ENCODE measurements at regions not wholly inside any gene's neighbourhood (a gene's known extent, or its start where the extent isn't known, plus 50 kb on each side); places are given as distances from the start of the nearest gene placed in this dataset.

GRCh38 chr14:61226015-61226654, 55.0 kb downstream of the TMEM30B start:
- Mint-ChIP-seq H3K9me3 (no peaks in the 10 kb centered on the region), H3K36me3 (no peaks in the 10 kb centered on the region)

GRCh38 chr14:61225344-61225743, 55.8 kb downstream of the TMEM30B start:
- ATAC-seq (no peak), DNase-seq (ENCODE audit: low spot score in 2 of 2) (no peak)
- Mint-ChIP-seq H3K9me3 (no peaks in the 10 kb centered on the region), H3K36me3 (no peaks in the 10 kb centered on the region), H3K27ac (no peak overlapping the region)

More at GRCh38 chr14:61226015-61226654, 55.0 kb downstream of the TMEM30B start:
- ATAC-seq, result no peak
- H3K27ac Mint-ChIP-seq, result no peak overlapping the region
- DNase-seq (ENCODE audit: low spot score in 2 of 2), result no peak

DNA sequence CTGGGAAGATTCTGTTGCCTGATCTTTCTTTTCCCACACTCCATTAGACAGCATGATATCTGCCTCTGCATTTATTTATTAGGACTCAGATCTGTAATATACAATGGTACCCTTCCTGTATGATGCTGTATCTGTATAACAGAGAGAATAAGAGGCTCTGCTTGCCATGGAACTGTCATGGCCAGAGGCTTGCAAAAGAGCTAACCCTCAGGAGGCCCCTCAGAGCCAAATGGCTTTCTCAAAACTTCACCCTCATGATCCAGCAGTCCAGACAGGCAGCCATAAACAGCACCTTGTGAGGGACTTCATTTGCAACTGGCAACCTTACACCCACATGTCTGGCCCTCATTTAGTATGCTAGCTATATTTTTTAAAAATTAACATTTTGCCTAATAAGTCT, 57.6 kb downstream of the TMEM30B start:
- no peak for DNase-seq (ENCODE audit: low spot score in 2 of 2)
- Mint-ChIP-seq H3K27ac (no peak overlapping the region), H3K9me3 (no peaks in the 10 kb centered on the region), H3K36me3 (no peaks in the 10 kb centered on the region)
- no peak for ATAC-seq

DNA sequence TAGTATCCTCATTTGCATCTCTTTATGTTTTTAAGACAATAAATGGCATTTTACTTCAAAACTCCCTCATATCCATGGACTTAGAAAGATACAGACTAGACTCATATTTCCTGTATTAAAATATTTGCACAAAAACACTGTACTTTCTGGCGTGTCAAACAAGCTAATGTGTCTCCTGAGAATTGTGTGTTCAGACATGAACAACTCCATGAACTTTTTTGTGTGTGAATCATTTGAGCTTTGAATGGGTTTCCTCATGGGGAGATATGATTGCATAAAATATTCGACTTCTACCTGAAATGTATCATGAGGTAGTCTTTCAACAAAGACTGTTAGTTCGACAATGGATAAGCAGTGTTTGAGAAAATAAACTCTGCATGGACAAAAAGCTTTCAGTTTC, 58.8 kb downstream of the TMEM30B start:
- Mint-ChIP-seq H3K27ac (no peak overlapping the region), H3K9me3 (no peaks in the 10 kb centered on the region), H3K36me3 (no peaks in the 10 kb centered on the region)
- DNase-seq (ENCODE audit: low spot score in 2 of 2), result no peak
- ATAC-seq, result no peak

GRCh38 chr14:61221906-61222305, 59.2 kb downstream of the TMEM30B start:
- no peaks in the 10 kb centered on the region for H3K36me3 Mint-ChIP-seq
- no peak overlapping the region for H3K27ac Mint-ChIP-seq
- H3K9me3 Mint-ChIP-seq, result no peaks in the 10 kb centered on the region
- DNase-seq (ENCODE audit: low spot score in 2 of 2) (no peak), ATAC-seq (no peak)

DNA sequence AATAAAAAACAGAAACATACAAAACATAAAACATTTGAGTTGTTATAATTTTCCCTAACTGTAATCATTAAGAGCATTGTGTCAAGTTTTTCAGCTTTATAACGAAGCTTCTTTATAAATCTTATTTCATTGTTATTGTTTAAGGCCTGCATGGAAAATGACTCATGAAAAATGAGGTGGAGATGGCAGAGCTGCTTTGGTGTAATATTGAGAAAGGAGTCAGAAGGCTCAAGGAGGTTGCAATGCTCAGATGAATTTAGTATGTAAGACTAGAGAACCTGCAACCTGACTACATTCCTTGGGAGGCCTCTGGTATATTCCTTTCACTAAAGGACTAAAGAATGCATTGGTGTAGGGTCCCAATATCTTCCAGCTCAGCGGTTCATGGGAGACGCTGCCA, 61.5 kb downstream of the TMEM30B start:
- no peaks in the 10 kb centered on the region for H3K36me3 Mint-ChIP-seq
- no peaks in the 10 kb centered on the region for H3K9me3 Mint-ChIP-seq
- H3K27ac Mint-ChIP-seq, result no peak overlapping the region
- no peak for ATAC-seq
- no peak for DNase-seq (ENCODE audit: low spot score in 2 of 2)

DNA sequence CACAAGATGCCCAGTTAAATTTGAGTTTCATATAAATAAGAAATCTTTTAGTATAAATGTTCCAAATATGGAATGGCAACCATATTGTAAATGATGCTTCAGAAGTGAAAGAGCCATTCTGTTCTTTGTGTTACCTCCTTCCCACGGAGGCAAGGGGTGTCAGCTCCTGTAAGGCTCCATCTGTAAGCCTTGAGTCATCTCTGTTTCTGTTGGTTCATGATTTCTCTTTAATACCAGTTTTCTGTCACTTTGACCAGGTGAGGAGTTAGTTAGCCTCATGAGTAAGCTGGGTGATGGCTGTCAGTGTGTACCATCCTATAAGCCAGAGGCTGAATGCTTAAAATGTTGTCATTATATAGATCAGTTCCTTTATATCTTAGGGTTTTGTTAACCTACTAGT, 61.9 kb downstream of the TMEM30B start:
- no peaks in the 10 kb centered on the region for H3K36me3 Mint-ChIP-seq
- DNase-seq (ENCODE audit: low spot score in 2 of 2) (no peak), ATAC-seq (peak; percentile 26 to 56)
- no peaks in the 10 kb centered on the region for H3K9me3 Mint-ChIP-seq
- H3K27ac Mint-ChIP-seq, result no peak overlapping the region

DNA sequence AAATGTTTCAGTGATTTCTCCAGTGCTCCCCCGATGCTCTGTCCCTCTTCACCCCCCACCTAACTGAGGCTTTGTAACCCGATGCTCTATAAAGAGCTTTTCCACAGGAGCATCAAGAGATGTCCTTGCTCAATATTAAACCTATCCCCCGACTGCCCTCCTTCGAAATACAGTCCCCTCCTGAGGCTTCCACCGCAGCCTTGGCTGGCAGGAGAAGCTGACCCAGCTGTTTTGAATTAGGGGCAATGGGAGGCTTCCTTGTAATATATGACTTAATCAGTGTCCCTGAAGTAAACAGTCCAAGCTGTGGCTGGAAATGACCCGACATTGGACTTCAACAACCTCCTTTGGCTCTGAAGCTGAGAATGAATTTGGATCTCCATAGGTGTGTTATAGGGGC, 62.4 kb downstream of the TMEM30B start:
- Mint-ChIP-seq H3K9me3 (no peaks in the 10 kb centered on the region), H3K27ac (no peak overlapping the region), H3K36me3 (no peaks in the 10 kb centered on the region)
- ATAC-seq, result no peak
- no peak for DNase-seq (ENCODE audit: low spot score in 2 of 2)

- H3K27ac Mint-ChIP-seq, result no peak overlapping the region
- ATAC-seq (no peak), DNase-seq (ENCODE audit: low spot score in 2 of 2) (no peak)
- no peaks in the 10 kb centered on the region for H3K36me3 Mint-ChIP-seq
- H3K9me3 Mint-ChIP-seq, result no peaks in the 10 kb centered on the region
These were observed 63.0 kb downstream of the TMEM30B start for GRCh38 chr14:61218157-61218556.

DNA sequence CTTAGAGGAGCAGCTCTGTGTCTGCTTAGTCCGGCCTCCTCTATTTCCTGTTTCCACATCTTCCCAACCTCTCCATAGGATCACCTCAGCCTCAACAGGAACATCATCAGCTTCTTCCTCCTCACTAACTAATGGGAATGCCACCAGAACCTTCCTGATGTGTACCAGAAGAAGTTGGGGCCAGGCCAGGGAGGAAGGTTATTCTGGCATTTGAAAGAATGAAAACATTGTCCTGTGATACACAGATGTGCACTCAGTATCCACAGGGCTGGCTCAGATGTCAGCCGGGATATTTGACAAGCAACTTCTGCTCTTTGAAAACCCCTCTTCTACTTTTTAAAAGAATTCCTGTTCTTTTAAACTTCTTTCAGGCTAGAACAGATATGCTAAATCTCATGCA, 63.6 kb downstream of the TMEM30B start:
- DNase-seq (ENCODE audit: low spot score in 2 of 2) (no peak), ATAC-seq (no peak)
- no peaks in the 10 kb centered on the region for H3K36me3 Mint-ChIP-seq
- no peak overlapping the region for H3K27ac Mint-ChIP-seq
- no peaks in the 10 kb centered on the region for H3K9me3 Mint-ChIP-seq

GRCh38 chr14:61215222-61216020, 65.7 kb downstream of the TMEM30B start:
- H3K27ac Mint-ChIP-seq, result no peak overlapping the region
- H3K9me3 Mint-ChIP-seq, result no peaks in the 10 kb centered on the region
- ATAC-seq (no peak), DNase-seq (ENCODE audit: low spot score in 2 of 2) (no peak)
- no peaks in the 10 kb centered on the region for H3K36me3 Mint-ChIP-seq

DNA sequence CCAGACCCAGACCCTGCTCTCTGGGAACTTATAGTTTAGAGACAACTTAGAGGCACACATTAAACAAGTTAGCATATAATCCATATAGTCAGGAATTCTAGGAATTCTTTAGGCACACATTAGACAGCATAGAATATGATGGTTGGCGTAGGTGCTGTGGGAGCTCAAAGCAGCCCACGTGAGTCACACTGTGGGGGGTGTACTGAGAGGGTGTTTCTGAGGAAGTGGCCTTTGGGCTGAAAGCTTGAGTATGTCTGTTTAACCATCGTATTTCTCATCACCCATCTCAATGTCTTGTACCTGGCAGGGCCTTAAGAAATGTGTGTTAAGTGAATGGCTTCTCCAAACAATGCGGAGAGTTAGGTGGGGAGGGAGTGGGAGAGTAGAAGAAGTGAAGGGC, 67.2 kb downstream of the TMEM30B start:
- Mint-ChIP-seq H3K36me3 (no peaks in the 10 kb centered on the region), H3K9me3 (no peaks in the 10 kb centered on the region), H3K27ac (no peak overlapping the region)
- DNase-seq (ENCODE audit: low spot score in 2 of 2) (no peak), ATAC-seq (no peak)

GRCh38 chr14:61213191-61213621, 67.9 kb downstream of the TMEM30B start:
- ATAC-seq (no peak), DNase-seq (ENCODE audit: low spot score in 2 of 2) (no peak)
- Mint-ChIP-seq H3K9me3 (no peaks in the 10 kb centered on the region), H3K27ac (no peak overlapping the region), H3K36me3 (no peaks in the 10 kb centered on the region)

- H3K9me3 Mint-ChIP-seq, result no peaks in the 10 kb centered on the region
These were observed 68.6 kb downstream of the TMEM30B start for GRCh38 chr14:61212546-61212945.

GRCh38 chr14:61211476-61212255, 69.5 kb downstream of the TMEM30B start:
- no peak for ATAC-seq
- Mint-ChIP-seq H3K27ac (no peak overlapping the region), H3K36me3 (no peaks in the 10 kb centered on the region), H3K9me3 (no peaks in the 10 kb centered on the region)
- no peak for DNase-seq (ENCODE audit: low spot score in 2 of 2)

More at GRCh38 chr14:61212546-61212945, 68.6 kb downstream of the TMEM30B start:
- ATAC-seq (no peak), DNase-seq (ENCODE audit: low spot score in 2 of 2) (no peak)
- Mint-ChIP-seq H3K27ac (no peak overlapping the region), H3K36me3 (no peaks in the 10 kb centered on the region)

- DNase-seq (ENCODE audit: low spot score in 2 of 2) (no peak), ATAC-seq (no peak)
- H3K36me3 Mint-ChIP-seq, result no peaks in the 10 kb centered on the region
- no peaks in the 10 kb centered on the region for H3K9me3 Mint-ChIP-seq
- peak overlapping the region in 1 of 2 donors; percentile 3 for H3K27ac Mint-ChIP-seq
These were observed 77.9 kb downstream of the TMEM30B start for GRCh38 chr14:61203081-61203753.

DNA sequence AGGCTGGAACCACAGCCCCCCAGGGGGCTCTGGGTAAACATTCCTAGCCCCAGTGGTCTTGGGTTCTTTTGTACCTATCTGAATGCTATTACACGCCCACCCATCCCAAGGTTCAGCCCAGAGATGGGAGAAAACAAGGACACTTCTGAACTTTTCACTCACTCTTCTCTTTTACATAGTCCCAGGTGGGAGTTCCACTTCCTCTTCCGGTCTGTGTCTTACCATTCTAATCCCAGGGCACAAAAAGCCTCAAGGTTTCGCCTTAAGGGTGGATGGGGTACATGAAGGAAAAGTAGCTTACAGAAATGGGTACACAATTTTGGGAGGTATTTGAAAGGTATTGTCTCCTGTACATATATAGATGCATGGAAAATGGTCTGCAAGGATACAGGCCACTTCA, 79.0 kb downstream of the TMEM30B start:
- H3K27ac Mint-ChIP-seq, result no peak overlapping the region
- DNase-seq (ENCODE audit: low spot score in 2 of 2), result no peak
- no peak for ATAC-seq
- H3K36me3 Mint-ChIP-seq, result no peaks in the 10 kb centered on the region
- no peaks in the 10 kb centered on the region for H3K9me3 Mint-ChIP-seq
